ENCODE measurements at regions not wholly inside any gene's neighbourhood (a gene's known extent, or its start where the extent isn't known, plus 50 kb on each side); places are given as distances from the start of the nearest gene placed in this dataset.

DNA sequence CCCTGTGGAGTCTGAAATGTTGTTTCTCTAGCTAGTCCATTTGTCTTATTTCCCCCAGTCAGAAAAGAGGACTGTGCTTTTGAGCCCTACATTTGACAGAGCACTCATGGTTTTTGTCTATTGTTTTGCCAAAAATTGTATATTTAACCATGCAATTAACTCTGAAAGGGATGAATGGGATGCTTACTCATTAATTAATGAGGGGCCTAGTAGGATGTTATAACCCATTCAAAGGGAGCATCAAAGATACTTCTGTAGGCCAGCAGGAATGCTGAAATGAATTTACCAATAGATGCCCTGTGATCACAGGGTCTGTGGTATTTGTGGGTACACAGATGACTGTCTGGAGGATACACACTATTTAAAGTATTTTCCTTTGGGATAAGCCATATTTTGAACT lies 147.7 kb downstream of the FCRL5 start:
- TF ChIP-seq, protein P1, sequence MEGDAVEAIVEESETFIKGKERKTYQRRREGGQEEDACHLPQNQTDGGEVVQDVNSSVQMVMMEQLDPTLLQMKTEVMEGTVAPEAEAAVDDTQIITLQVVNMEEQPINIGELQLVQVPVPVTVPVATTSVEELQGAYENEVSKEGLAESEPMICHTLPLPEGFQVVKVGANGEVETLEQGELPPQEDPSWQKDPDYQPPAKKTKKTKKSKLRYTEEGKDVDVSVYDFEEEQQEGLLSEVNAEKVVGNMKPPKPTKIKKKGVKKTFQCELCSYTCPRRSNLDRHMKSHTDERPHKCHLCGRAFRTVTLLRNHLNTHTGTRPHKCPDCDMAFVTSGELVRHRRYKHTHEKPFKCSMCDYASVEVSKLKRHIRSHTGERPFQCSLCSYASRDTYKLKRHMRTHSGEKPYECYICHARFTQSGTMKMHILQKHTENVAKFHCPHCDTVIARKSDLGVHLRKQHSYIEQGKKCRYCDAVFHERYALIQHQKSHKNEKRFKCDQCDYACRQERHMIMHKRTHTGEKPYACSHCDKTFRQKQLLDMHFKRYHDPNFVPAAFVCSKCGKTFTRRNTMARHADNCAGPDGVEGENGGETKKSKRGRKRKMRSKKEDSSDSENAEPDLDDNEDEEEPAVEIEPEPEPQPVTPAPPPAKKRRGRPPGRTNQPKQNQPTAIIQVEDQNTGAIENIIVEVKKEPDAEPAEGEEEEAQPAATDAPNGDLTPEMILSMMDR (IDR thresholded peaks at IDR 0.05; ENCODE audit: low read depth, low read length, missing control alignments), result no peak
- in situ Hi-C loops (cut with HindIII; ENCODE audit: low sequenced_read_pairs), result no loop called here
- DNase-seq (ENCODE audit: low read depth), result no peak
- H3K4me3 ChIP-seq (ENCODE audit: low read depth, low read length), result no peak overlapping the region

DNA sequence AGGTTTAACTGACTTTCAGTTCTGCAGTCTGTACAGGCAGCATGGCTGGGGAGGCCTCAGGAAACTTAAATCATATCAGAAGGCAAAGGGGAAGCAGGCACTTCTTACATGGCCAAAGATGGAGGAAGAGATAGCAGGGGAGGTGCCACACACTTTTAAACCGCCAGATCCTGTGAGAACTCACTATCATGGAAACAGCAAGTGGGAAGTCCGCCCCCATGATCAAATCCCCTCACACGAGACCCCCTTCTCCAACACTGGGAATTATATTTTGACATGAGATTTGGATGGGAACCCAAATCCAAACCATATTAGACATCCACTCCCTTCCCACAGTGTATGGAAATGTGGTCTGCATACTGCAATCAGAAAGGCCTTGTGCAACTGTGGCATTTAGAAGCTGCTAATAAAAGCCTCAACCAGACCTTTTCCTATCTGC lies 148.2 kb downstream of the FCRL5 start:
- in situ Hi-C loops (cut with HindIII; ENCODE audit: low sequenced_read_pairs), result no loop called here
- no peak overlapping the region for H3K4me3 ChIP-seq (ENCODE audit: low read depth, low read length)
- TF ChIP-seq, protein P1 (IDR thresholded peaks at IDR 0.05; ENCODE audit: low read depth, low read length, missing control alignments), result no peak
- no peak for DNase-seq (ENCODE audit: low read depth)

DNA sequence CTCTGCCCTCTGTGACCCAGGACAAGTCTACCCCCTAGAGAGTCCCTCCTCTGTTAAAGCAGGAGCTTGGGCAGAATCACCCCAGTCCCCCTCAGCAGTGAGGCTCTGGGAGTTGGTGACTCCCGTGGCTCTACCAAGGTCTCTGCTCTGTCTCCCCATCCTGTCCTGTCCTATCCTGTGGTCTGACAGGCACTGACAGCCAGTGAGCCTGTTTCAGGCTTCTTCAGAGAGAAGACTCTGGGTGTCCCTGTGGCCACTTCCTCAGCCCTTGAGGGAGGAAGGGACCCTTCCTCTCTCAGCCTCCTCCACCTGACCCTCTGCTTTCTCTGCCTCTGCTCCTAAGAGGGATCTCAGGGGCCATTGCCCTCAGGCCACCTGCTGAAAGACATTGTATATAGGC lies 148.7 kb downstream of the FCRL5 start:
- DNase-seq (ENCODE audit: low read depth), result no peak
- TF ChIP-seq, protein P1 (IDR thresholded peaks at IDR 0.05; ENCODE audit: low read depth, low read length, missing control alignments), result no peak
- H3K4me3 ChIP-seq (ENCODE audit: low read depth, low read length), result no peak overlapping the region
- in situ Hi-C loops (cut with HindIII; ENCODE audit: low sequenced_read_pairs), result no loop called here

DNA sequence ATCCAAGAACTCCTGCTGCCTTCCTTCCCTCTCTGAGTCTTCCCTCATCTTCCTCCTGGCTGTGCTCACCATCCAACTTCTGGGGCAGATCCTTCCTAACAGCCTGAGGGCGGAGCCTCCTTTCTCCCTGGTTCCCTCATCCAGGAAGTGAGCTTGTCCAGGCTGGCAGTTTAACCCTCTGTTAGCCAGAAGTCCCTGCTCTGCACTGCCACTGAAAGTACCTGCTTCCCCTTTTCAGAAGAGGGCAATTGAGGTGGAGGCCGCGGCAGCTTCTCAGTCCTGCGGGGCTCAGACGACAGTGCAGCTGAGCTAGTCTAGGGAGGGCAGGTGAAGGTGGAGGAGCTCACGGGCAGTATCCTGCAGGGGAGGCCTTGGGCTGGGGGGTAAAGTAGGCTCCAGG lies 149.1 kb downstream of the FCRL5 start:
- no peak overlapping the region for H3K4me3 ChIP-seq (ENCODE audit: low read depth, low read length)
- TF ChIP-seq, protein P1 (IDR thresholded peaks at IDR 0.05; ENCODE audit: low read depth, low read length, missing control alignments), result no peak
- DNase-seq (ENCODE audit: low read depth), result no peak
- in situ Hi-C loops (cut with HindIII; ENCODE audit: low sequenced_read_pairs), result no loop called here

- in situ Hi-C loops (cut with HindIII; ENCODE audit: low sequenced_read_pairs), result no loop called here
- TF ChIP-seq, protein P1 (IDR thresholded peaks at IDR 0.05; ENCODE audit: low read depth, low read length, missing control alignments), result no peak
Measured at GRCh38 chr1:157400766-157401165, 151.5 kb downstream of the FCRL5 start.

GRCh38 chr1:157399984-157400382 lies 152.3 kb downstream of the FCRL5 start:
- H3K4me3 ChIP-seq (ENCODE audit: low read depth, low read length), result no peak overlapping the region
- in situ Hi-C loops (cut with HindIII; ENCODE audit: low sequenced_read_pairs), result no loop called here
- TF ChIP-seq, protein P1 (IDR thresholded peaks at IDR 0.05; ENCODE audit: low read depth, low read length, missing control alignments), result peak; percentile 6
- no peak for DNase-seq (ENCODE audit: low read depth)

More at GRCh38 chr1:157400766-157401165, 151.5 kb downstream of the FCRL5 start:
- DNase-seq (ENCODE audit: low read depth), result no peak
- no peak overlapping the region for H3K4me3 ChIP-seq (ENCODE audit: low read depth, low read length)
